ENCODE measurements at regions not wholly inside any gene's neighbourhood (a gene's known extent, or its start where the extent isn't known, plus 50 kb on each side); places are given as distances from the start of the nearest gene placed in this dataset.
"Not testable (repeated sequence)": the region's sequence is repeated elsewhere in the genome, so short reads cannot be mapped to it uniquely, and the experiment has no call there.

DNA sequence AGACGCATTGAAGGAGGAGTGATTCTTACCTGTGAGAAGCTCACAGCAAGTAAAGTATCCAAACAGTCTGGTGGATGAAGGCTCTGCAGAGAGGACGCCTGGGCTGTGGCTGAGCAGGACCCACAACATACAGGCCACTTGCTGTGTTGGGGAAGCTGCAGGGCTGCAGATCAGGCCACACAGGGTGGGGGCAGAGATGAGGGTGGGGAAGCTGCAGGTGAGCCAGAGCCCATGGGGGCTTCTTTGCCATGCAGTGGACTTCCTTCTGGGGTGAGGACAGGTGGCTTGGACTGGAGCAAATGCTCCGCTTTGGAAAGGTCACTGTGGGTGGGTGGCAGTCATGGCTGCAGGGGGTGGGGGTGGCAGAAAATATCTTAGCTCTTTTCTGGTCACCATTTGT lies 214.8 kb downstream of the GLRX3 start:
- FAIRE-seq (no peak), DNase-seq (ENCODE audit: low spot score) (no peak)

GRCh38 chr10:130351466-130352290 lies 215.5 kb downstream of the GLRX3 start:
- DNase-seq (ENCODE audit: low spot score): no peak
- FAIRE-seq: no peak

- no peak for DNase-seq (ENCODE audit: low spot score)
- no peak for FAIRE-seq
These were observed 216.1 kb downstream of the GLRX3 start for GRCh38 chr10:130352291-130352645.

GRCh38 chr10:130353928-130354572 lies 217.9 kb downstream of the GLRX3 start:
- FAIRE-seq (no peak), DNase-seq (ENCODE audit: low spot score) (no peak)

- FAIRE-seq: no peak
- DNase-seq (ENCODE audit: low spot score): no peak
These were observed 218.4 kb downstream of the GLRX3 start for GRCh38 chr10:130354573-130354954.

- DNase-seq (ENCODE audit: low spot score) (no peak), FAIRE-seq (no peak)
These were observed 219.0 kb downstream of the GLRX3 start for GRCh38 chr10:130354976-130355795.

DNA sequence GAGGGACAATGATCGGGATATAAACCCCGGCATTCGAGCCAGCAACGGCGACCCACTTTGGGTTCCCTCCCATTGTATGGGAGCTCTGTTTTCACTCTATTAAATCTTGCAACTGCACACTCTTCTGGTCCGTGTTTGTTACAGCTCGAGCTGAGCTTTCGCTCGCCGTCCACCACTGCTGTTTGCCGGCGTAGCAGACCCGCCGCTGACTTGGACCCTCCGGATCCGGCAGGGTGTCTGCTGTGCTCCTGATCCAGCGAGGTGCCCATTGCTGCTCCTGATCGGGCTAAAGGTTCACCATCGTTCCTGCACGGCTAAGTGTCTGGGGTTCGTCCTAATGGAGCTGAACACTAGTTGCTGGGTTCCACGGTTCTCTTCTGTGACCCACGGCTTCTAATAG lies 220.2 kb downstream of the GLRX3 start:
- DNase-seq (ENCODE audit: low spot score); FAIRE-seq: not testable (repeated sequence)

DNA sequence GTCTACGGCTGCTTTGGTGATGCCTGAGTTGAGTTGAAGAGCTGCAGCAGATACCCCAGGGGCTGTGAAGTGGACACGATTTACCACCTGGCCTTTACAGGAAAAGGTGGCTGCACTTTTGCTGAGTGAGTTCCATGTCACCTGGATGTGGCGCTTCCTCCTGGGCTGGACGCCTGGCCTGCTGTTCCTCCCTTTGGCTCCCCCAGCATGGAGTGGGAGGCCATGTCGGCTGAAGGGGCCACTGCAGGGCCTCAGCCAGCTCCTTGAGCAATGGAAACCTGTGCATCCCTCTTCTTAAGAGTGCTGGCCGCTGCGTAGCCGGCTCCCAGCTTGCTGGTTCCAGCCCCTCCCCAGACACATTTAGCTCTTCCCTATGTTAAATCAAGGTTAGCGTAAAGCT lies 221.0 kb downstream of the GLRX3 start:
- FAIRE-seq (no peak), DNase-seq (ENCODE audit: low spot score) (no peak)

DNA sequence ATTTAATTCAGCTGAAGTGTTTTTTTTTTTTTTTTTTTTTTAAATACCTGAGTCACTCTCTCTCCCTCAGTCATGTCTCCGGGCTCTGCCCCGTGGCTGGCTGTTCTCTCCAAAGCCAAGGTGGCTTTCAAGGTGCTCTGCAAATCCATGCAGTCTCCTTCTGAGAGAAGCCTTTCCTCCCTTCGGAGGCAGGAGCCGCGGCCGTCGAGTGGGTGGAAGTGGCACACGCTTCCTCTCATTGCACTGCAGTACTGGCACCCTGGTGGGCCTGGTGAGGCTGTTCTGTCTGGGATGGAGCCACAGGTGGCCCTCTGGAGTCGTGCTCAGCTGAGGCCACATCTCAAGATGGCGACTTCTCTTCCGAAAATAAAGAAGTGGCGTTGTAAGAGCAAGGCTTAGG lies 221.8 kb downstream of the GLRX3 start:
- no peak for DNase-seq (ENCODE audit: low spot score)
- FAIRE-seq: no peak

DNA sequence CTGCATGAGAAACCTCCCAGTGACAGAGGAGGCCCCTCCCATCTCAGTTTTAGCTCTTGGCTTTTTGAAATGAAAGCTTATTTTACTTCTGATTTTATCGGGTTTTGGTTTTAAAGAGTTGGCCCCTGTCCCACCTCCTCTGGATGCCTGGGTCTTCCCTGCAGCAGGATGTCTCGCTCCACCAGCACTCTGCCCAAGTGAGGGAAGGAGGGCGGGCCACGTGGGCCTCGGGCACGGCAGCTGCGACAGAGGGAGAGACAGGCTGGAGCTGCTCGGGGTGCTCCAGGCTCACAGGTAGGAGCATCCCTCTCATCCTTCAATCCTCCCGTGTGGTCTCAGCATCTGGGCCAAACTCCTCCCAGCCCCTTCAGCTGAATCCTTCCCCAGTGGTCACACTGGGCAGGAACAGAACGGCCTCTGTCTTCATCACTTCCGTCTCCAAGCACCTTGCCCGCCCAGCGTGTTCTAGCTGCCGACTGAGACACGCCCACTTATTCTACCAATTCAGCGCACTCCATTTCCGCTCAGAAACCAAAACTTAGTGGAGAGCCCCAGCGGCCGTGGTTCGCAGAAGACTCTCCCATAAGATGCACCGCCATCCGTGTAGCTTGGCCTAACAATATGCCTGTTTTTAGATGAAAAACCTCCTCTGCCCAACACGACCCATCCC lies 222.9 kb downstream of the GLRX3 start:
- FAIRE-seq (no peak), DNase-seq (ENCODE audit: low spot score) (no peak)

GRCh38 chr10:130359711-130360110 lies 223.5 kb downstream of the GLRX3 start:
- FAIRE-seq: no peak

GRCh38 chr10:130360826-130361311 lies 224.7 kb downstream of the GLRX3 start:
- no peak for DNase-seq (ENCODE audit: low spot score)
- no peak for FAIRE-seq

More at GRCh38 chr10:130359711-130360110, 223.5 kb downstream of the GLRX3 start:
- no peak for DNase-seq (ENCODE audit: low spot score)

DNA sequence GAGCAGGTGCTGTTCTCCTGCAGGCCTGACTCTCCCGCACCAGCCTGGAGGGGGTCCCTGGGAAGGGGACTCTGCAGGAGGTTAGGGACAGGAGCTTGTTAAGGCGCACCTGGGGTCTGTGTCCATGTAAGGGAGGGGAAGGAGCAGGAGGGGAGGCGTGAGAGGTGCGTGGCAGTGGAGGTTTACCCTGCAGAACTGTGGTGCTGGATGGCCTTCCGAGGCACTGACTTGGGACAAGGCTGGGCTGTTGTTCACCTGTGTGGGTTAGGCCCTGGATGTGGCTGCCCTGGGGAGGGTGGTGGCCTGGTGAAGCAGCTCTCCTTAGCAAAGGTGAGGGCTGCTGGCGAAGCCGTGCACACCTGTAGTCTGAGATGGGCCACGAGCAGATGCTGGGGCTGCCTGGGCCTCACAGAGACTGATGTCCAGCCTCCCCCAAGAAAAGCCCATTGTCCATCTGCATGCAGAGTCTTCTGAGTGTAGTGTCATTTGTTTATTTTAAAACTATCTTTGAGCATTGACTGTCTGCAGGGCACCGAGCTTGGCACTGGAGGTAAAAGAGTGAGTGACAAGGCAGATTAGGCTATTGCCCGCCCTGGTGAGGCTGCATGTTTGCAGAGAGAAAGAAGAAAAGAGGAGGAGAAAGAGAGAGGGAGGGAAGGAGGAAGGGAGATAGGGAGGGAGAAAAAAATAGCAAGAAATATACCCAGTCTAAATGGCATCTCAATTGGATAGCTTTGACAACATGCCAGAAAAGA lies 225.3 kb downstream of the GLRX3 start:
- no peak for FAIRE-seq

GRCh38 chr10:130362308-130362761 lies 226.1 kb downstream of the GLRX3 start:
- FAIRE-seq (no peak), DNase-seq (ENCODE audit: low spot score) (no peak)

More for the DNA sequence above, 225.3 kb downstream of the GLRX3 start:
- DNase-seq (ENCODE audit: low spot score): no peak

DNA sequence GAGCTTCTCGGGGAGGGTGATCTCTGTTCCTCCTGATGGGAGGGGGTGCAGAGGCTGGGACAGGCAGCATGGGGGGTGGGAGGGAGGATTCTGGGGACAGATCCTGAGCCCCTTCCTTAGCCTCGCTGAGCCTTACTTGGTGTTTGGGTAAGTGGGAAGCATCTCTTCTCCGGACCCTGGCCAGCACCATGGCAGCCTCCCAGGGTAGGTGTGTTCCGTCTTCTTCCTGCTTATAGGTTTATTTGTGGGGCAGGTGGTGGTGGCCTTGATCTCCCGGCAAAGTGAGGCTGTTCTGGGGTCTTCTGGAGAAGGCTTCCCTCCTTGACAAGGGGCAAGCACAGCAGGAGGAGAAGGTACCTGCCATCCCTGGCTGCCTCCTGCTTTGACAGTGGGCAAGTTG lies 226.9 kb downstream of the GLRX3 start:
- DNase-seq (ENCODE audit: low spot score) (no peak), FAIRE-seq (no peak)

- no peak for DNase-seq (ENCODE audit: low spot score)
- FAIRE-seq: no peak
These were observed 227.8 kb downstream of the GLRX3 start for GRCh38 chr10:130363899-130364445.

- FAIRE-seq: no peak
- DNase-seq (ENCODE audit: low spot score): no peak
These were observed 228.6 kb downstream of the GLRX3 start for GRCh38 chr10:130364631-130365411.

GRCh38 chr10:130368761-130369560 lies 232.8 kb downstream of the GLRX3 start:
- FAIRE-seq (no peak), DNase-seq (ENCODE audit: low spot score) (no peak)
